Trophoblast cell (in vitro differentiated cells and primary cell): ENCODE measurements at regions not wholly inside any gene's neighbourhood (a gene's known extent, or its start where the extent isn't known, plus 50 kb on each side); places are given as distances from the start of the nearest gene placed in this dataset.

Experiments
- DNase-seq, 2 donors: peaks; one replicate each; pipeline ENCODE4 v3.0.0-alpha.2; 2016
- H2AFZ ChIP-seq: 2 replicates; pipeline ENCODE4 v1.6.1; 2013; ENCODE audit warnings: low read length, moderate library complexity, mild to moderate bottlenecking; ENCODE audit not compliant: insufficient read depth, poor library complexity
- H2AK5ac ChIP-seq: 2 replicates; pipeline ENCODE4 v1.6.1; 2013; ENCODE audit warnings: mild to moderate bottlenecking, low read length
- H2BK120ac ChIP-seq: 2 replicates; pipeline ENCODE4 v1.6.1; 2013; ENCODE audit warnings: low read length, mild to moderate bottlenecking, moderate library complexity; ENCODE audit not compliant: insufficient read depth, poor library complexity
- H2BK12ac ChIP-seq: 2 replicates; pipeline ENCODE4 v1.6.1; 2013; ENCODE audit warnings: mild to moderate bottlenecking, low read length, moderate library complexity
- H2BK5ac ChIP-seq: 2 replicates; pipeline ENCODE4 v1.6.1; 2013; ENCODE audit warnings: low read length, low read depth, moderate library complexity, mild to moderate bottlenecking; ENCODE audit not compliant: poor library complexity
- H3K14ac ChIP-seq: 2 replicates; pipeline ENCODE4 v1.6.1; 2013; ENCODE audit warnings: mild to moderate bottlenecking, low read length
- H3K18ac ChIP-seq: 2 replicates; pipeline ENCODE4 v1.6.1; 2013; ENCODE audit warnings: mild to moderate bottlenecking, low read length
- H3K23ac ChIP-seq: 2 replicates; pipeline ENCODE4 v1.6.1; 2013; ENCODE audit warnings: low read length
- H3K27ac ChIP-seq: 2 replicates; pipeline ENCODE4 v1.5.1; 2013; ENCODE audit warnings: low read depth, mild to moderate bottlenecking, inconsistent platforms, low read length, moderate library complexity
- H3K27me3 ChIP-seq: 2 replicates; pipeline ENCODE4 v1.6.1; 2013; ENCODE audit warnings: inconsistent platforms, mild to moderate bottlenecking, low read length, moderate library complexity; ENCODE audit not compliant: insufficient read depth
- H3K36me3 ChIP-seq, 2 experiments: 1 replicate in 1 of 2; 2 replicates in 1 of 2; pipeline ENCODE4 v1.6.1; 2013; ENCODE audit warnings: low read length in 2 of 2, mild to moderate bottlenecking in 2 of 2, moderate library complexity in 1 of 2; ENCODE audit not compliant: insufficient read depth in 2 of 2, control insufficient read depth in 1 of 2
- H3K4ac ChIP-seq: 2 replicates; pipeline ENCODE4 v1.6.1; 2013; ENCODE audit warnings: low read depth, mild to moderate bottlenecking, low read length, moderate library complexity
- H3K4me1 ChIP-seq, 2 experiments: 1 replicate in 1 of 2; 2 replicates in 1 of 2; pipeline ENCODE4 v1.6.1; 2013; ENCODE audit warnings: low read length in 2 of 2, mild to moderate bottlenecking in 2 of 2, moderate library complexity in 1 of 2; ENCODE audit not compliant: insufficient read depth in 2 of 2, control insufficient read depth in 1 of 2
- H3K4me2 ChIP-seq: 2 replicates; pipeline ENCODE4 v1.6.1; 2013; ENCODE audit warnings: inconsistent platforms, mild to moderate bottlenecking, low read length, moderate library complexity
- H3K4me3 ChIP-seq: 2 replicates; pipeline ENCODE4 v1.5.1; 2013; ENCODE audit warnings: mild to moderate bottlenecking, low read depth, low read length, inconsistent platforms
- H3K79me1 ChIP-seq: one replicate; pipeline ENCODE4 v1.6.1; 2013; ENCODE audit warnings: low read length
- H3K79me2 ChIP-seq: 2 replicates; pipeline ENCODE4 v1.6.1; 2013; ENCODE audit warnings: low read length, mild to moderate bottlenecking; ENCODE audit not compliant: control insufficient read depth, insufficient read depth, poor library complexity
- H3K9ac ChIP-seq: 2 replicates; pipeline ENCODE4 v1.6.1; 2013; ENCODE audit warnings: mild to moderate bottlenecking, low read length
- H3K9me3 ChIP-seq: 2 replicates; pipeline ENCODE4 v1.6.1; 2013; ENCODE audit warnings: low read depth, mild to moderate bottlenecking, control low read depth, inconsistent platforms, low read length; ENCODE audit not compliant: insufficient read depth
- H4K12ac ChIP-seq: 2 replicates; pipeline ENCODE4 v1.6.1; 2013; ENCODE audit warnings: low read depth, mild to moderate bottlenecking, low read length, moderate library complexity
- H4K8ac ChIP-seq: 2 replicates; pipeline ENCODE4 v1.6.1; 2013; ENCODE audit warnings: low read depth, mild to moderate bottlenecking, low read length, moderate library complexity
- H4K91ac ChIP-seq: one replicate; pipeline ENCODE4 v1.6.1; 2013; ENCODE audit warnings: low read depth, mild to moderate bottlenecking, low read length, moderate library complexity
- WGBS: extraction: QIAGEN DNeasy Blood & Tissue Kit; methylation state at CpG from one replicate; pipeline ENCODE4 v1.1.7; 2013; ENCODE audit warnings: missing lambda C conversion rate; ENCODE audit not compliant: insufficient read length, insufficient coverage; ENCODE audit errors: extremely low coverage; 5-methylcytosine and 5-hydroxymethylcytosine counted together

DNA sequence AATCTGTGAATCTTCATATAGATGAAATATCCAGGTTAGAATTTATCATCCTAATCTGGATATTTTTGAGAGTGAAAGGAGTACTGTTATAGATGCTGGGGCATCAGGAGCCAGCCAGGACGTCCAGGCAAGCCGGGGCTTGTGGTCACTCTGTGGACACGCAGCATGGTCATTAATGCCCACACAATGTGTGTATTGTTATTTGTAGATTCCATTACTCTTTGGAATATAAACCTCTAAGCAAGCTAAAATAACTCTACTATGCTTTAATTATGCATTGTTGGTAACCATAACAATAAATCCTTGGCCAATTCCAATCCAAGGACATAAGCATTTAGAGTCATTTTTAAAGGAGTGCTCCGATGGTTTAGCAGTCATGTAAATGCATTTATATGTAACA is 137.9 kb downstream of the TM9SF2 start:
- Histone ChIP-seq H3K4ac (no peak overlapping the region), H3K18ac (no peak overlapping the region), H2BK12ac (no peak overlapping the region), H3K4me1 (no peaks in the 10 kb centered on the region), H2BK5ac (no peak overlapping the region), H3K14ac (no peak overlapping the region), H3K4me2 (no peak overlapping the region), H3K23ac (no peak overlapping the region), H4K8ac (no peak overlapping the region), H3K79me2 (no peaks in the 10 kb centered on the region), H3K27ac (no peak overlapping the region), H4K91ac (no peak overlapping the region), H3K9me3 (no peaks in the 10 kb centered on the region), H4K12ac (no peak overlapping the region), H3K79me1 (no peaks in the 10 kb centered on the region), H3K27me3 (no peaks in the 10 kb centered on the region), H2AK5ac (no peak overlapping the region), H3K9ac (no peak overlapping the region), H2BK120ac (no peak overlapping the region), H2AFZ (no peak overlapping the region), H3K4me3 (no peak overlapping the region), H3K36me3 (no peaks in the 10 kb centered on the region)
- no CpG with 5 or more reads among the region's 4 CpGs for WGBS
- DNase-seq, result no peak

DNA sequence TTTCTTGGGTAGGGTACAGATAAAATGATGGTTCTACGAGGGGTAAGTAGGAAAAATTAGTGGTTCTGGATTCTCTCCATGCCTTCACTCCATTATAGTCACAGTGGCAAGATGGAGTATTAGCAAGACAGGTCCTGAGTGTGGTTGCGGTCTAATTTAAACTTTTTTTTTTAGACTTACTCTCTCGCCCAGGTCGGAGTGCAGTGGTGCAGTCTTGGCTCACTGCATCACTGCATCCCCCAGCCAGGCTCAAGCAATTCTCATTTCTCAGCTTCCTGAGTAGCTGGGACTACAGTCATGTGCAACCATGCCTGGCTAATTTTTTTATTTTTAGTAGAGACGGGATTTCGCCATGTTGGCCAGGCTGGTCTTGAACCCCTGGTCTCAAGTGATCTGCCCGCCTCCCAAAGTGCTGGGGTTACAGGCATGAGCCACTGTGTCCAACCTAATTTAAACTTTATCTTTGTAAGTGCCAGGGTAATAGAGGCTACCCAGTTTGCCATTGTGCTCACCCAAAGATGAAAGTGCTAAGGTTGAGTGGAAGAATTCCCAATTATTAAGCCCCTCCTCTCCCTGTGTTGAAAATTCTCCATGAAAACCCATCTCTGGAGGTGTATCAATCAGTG is 135.6 kb downstream of the TM9SF2 start:
- WGBS, result no CpG with 5 or more reads among the region's 7 CpGs
- no peak overlapping the region for H4K12ac ChIP-seq
- no peaks in the 10 kb centered on the region for H3K79me2 ChIP-seq

GRCh38 chr13:99636306-99636705 is 135.0 kb downstream of the TM9SF2 start:
- Histone ChIP-seq H3K36me3 (no peaks in the 10 kb centered on the region), H3K79me1 (no peaks in the 10 kb centered on the region), H2BK12ac (no peak overlapping the region), H3K18ac (no peak overlapping the region), H4K8ac (no peak overlapping the region), H3K4me3 (no peak overlapping the region), H2AK5ac (no peak overlapping the region), H3K4me2 (no peak overlapping the region), H3K9me3 (no peaks in the 10 kb centered on the region), H4K12ac (no peak overlapping the region), H3K27ac (no peak overlapping the region), H2BK5ac (no peak overlapping the region), H3K27me3 (no peaks in the 10 kb centered on the region), H3K4ac (no peak overlapping the region), H4K91ac (no peak overlapping the region), H2BK120ac (no peak overlapping the region), H3K9ac (no peak overlapping the region), H2AFZ (no peak overlapping the region), H3K4me1 (no peaks in the 10 kb centered on the region), H3K79me2 (no peaks in the 10 kb centered on the region), H3K23ac (no peak overlapping the region), H3K14ac (no peak overlapping the region)
- no peak for DNase-seq
- WGBS, result no CpG with 5 or more reads among the region's 1 CpG

More for the DNA sequence above, 135.6 kb downstream of the TM9SF2 start:
- no peak overlapping the region for H3K27ac ChIP-seq
- no peaks in the 10 kb centered on the region for H3K36me3 ChIP-seq
- H2AFZ ChIP-seq, result no peak overlapping the region
- H3K4me1 ChIP-seq, result no peaks in the 10 kb centered on the region
- no peak overlapping the region for H2AK5ac ChIP-seq
- H3K4ac ChIP-seq, result no peak overlapping the region
- H2BK5ac ChIP-seq, result no peak overlapping the region
- H2BK12ac ChIP-seq, result no peak overlapping the region
- H2BK120ac ChIP-seq, result no peak overlapping the region
- H4K91ac ChIP-seq, result no peak overlapping the region
- H3K9me3 ChIP-seq, result no peaks in the 10 kb centered on the region
- H3K4me2 ChIP-seq, result no peak overlapping the region
- H3K18ac ChIP-seq, result no peak overlapping the region
- DNase-seq, result no peak
- no peaks in the 10 kb centered on the region for H3K79me1 ChIP-seq
- H3K27me3 ChIP-seq, result no peaks in the 10 kb centered on the region
- no peak overlapping the region for H3K23ac ChIP-seq
- no peak overlapping the region for H3K4me3 ChIP-seq
- no peak overlapping the region for H3K9ac ChIP-seq
- H3K14ac ChIP-seq, result no peak overlapping the region
- H4K8ac ChIP-seq, result no peak overlapping the region

DNA sequence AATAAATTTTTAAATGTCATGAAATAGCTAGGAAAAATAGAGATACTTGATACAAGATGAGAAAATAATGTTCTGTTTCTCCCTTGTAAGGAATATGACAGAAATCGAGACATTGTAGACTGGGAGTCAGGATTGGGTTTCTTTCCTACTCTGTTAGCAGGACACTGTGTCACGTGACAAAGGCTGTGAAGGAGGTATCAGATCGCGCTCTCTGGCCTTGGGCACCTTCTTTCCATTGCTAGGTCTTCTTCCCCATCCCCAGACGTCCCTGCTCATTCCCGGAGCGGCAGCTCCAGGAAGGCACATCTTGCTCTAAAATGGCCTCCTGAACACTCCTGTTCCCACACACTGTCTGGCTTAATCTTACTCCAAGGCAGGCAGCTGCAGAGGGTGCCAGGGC is 133.4 kb downstream of the TM9SF2 start:
- H3K27ac ChIP-seq, result no peak overlapping the region
- no peak overlapping the region for H4K8ac ChIP-seq
- H2BK12ac ChIP-seq, result no peak overlapping the region
- no peaks in the 10 kb centered on the region for H3K9me3 ChIP-seq
- H2BK5ac ChIP-seq, result no peak overlapping the region
- H3K23ac ChIP-seq, result no peak overlapping the region
- H3K79me2 ChIP-seq, result no peaks in the 10 kb centered on the region
- H3K4ac ChIP-seq, result no peak overlapping the region
- no peaks in the 10 kb centered on the region for H3K27me3 ChIP-seq
- H3K4me1 ChIP-seq, result no peaks in the 10 kb centered on the region
- H3K18ac ChIP-seq, result no peak overlapping the region
- no peak overlapping the region for H2AFZ ChIP-seq
- DNase-seq, result no peak
- H3K14ac ChIP-seq, result no peak overlapping the region
- no peak overlapping the region for H3K4me3 ChIP-seq
- WGBS, result no CpG with 5 or more reads among the region's 7 CpGs
- no peak overlapping the region for H3K9ac ChIP-seq
- H4K91ac ChIP-seq, result no peak overlapping the region
- H3K36me3 ChIP-seq, result no peaks in the 10 kb centered on the region
- no peak overlapping the region for H2AK5ac ChIP-seq
- H2BK120ac ChIP-seq, result no peak overlapping the region
- H3K4me2 ChIP-seq, result no peak overlapping the region
- H3K79me1 ChIP-seq, result no peaks in the 10 kb centered on the region
- no peak overlapping the region for H4K12ac ChIP-seq
